Hepatocyte (in vitro differentiated cells): ENCODE measurements at regions not wholly inside any gene's neighbourhood (a gene's known extent, or its start where the extent isn't known, plus 50 kb on each side); places are given as distances from the start of the nearest gene placed in this dataset.

ENCODE experiments used
- CTCF ChIP-seq: fragments of 200-600 bp; sonication (generic); IDR thresholded peaks from 2 replicates; pipeline ENCODE4 v1.5.1; 2016; ENCODE audit warnings: antibody characterized with exemption, mild to moderate bottlenecking; ENCODE audit not compliant: poor library complexity
- EZH2 ChIP-seq: fragments of 200-600 bp; sonication (generic); IDR thresholded peaks from 2 replicates; pipeline ENCODE4 v1.6.1; 2016; ENCODE audit warnings: antibody characterized with exemption, mild to moderate bottlenecking, borderline replicate concordance
- EZH2phosphoT487 ChIP-seq: fragments of 200-600 bp; sonication (generic); IDR thresholded peaks from one replicate; pipeline ENCODE4 v1.6.1; 2018; ENCODE audit warnings: antibody characterized with exemption, mild to moderate bottlenecking, low read depth, moderate library complexity; ENCODE audit not compliant: unreplicated experiment, severe bottlenecking

GRCh38 chr5:120330558-120330957 is 133.5 kb upstream of the PRR16 start:
- TF ChIP-seq CTCF, result no peak
- no peak for TF ChIP-seq EZH2
- no peak for TF ChIP-seq EZH2phosphoT487
